ENCODE measurements at regions not wholly inside any gene's neighbourhood (a gene's known extent, or its start where the extent isn't known, plus 50 kb on each side); places are given as distances from the start of the nearest gene placed in this dataset.

- TF ChIP-seq POLR2A (IDR thresholded peaks at IDR 0.05): no peak
- TF ChIP-seq CTCF (IDR thresholded peaks at IDR 0.05): no peak
Observed at GRCh38 chr13:55893540-55893939, 1247.2 kb upstream of the PRR20A start.

Data from Peyer's patch (tissue), 4 donors.